DND-41 (cell line): ENCODE measurements at regions not wholly inside any gene's neighbourhood (a gene's known extent, or its start where the extent isn't known, plus 50 kb on each side); places are given as distances from the start of the nearest gene placed in this dataset.

Experiments
- ATAC-seq: fragments of 200-7000 bp; cut with Tn5 transposase; 3 replicates; pipeline ENCODE4 v1.9.1; 2021; ENCODE audit warnings: low read depth; ENCODE audit not compliant: insufficient read depth
- DNase-seq: peaks from one replicate; pipeline ENCODE4 v3.0.0-alpha.2; 2020
- H2AFZ ChIP-seq: 2 replicates; pipeline ENCODE4 v1.6.0; 2012; ENCODE audit warnings: low read depth, low read length
- H3K27ac ChIP-seq: 2 replicates; pipeline ENCODE4 v1.5.1; 2012; ENCODE audit warnings: low read length, inconsistent platforms
- H3K27me3 ChIP-seq: fragments of 200-600 bp; sonication (generic); 2 replicates; pipeline ENCODE4 v1.6.0; 2012; ENCODE audit warnings: low read length, mild to moderate bottlenecking, inconsistent platforms; ENCODE audit not compliant: insufficient read depth, poor library complexity
- H3K36me3 ChIP-seq: 2 replicates; pipeline ENCODE4 v1.5.1; 2012; ENCODE audit warnings: low read length, inconsistent platforms; ENCODE audit not compliant: insufficient read depth
- H3K4me1 ChIP-seq: 2 replicates; pipeline ENCODE4 v1.5.1; 2012; ENCODE audit warnings: mild to moderate bottlenecking, low read length; ENCODE audit not compliant: insufficient read depth
- H3K4me2 ChIP-seq: 2 replicates; pipeline ENCODE4 v1.6.0; 2012; ENCODE audit warnings: mild to moderate bottlenecking, moderate library complexity, low read length, inconsistent platforms; ENCODE audit not compliant: insufficient read depth
- H3K4me3 ChIP-seq, 2 experiments: fragments of 200-600 bp in 1 of 2; shearing (Covaris generic) in 1 of 2; 2 replicates each; pipeline ENCODE4 v1.5.1; 2012 to 2016; ENCODE audit warnings: inconsistent platforms in 2 of 2, low read length in 2 of 2, mild to moderate bottlenecking in 2 of 2, low read depth in 1 of 2, moderate library complexity in 1 of 2
- H3K79me2 ChIP-seq: 2 replicates; pipeline ENCODE4 v1.6.0; 2012; ENCODE audit warnings: low read length, inconsistent platforms; ENCODE audit not compliant: insufficient read depth
- H3K9ac ChIP-seq: 2 replicates; pipeline ENCODE4 v1.6.0; 2012; ENCODE audit warnings: low read depth, mild to moderate bottlenecking, inconsistent platforms, low read length, moderate library complexity
- H3K9me3 ChIP-seq: 2 replicates; pipeline ENCODE4 v1.5.1; 2012; ENCODE audit warnings: low read length, moderate library complexity, mild to moderate bottlenecking, inconsistent platforms; ENCODE audit not compliant: insufficient read depth, severe bottlenecking
- H4K20me1 ChIP-seq: 2 replicates; pipeline ENCODE4 v1.6.0; 2012; ENCODE audit warnings: low read length; ENCODE audit not compliant: insufficient read depth
- CTCF ChIP-seq: IDR thresholded peaks from 2 replicates; pipeline ENCODE4 v1.5.1; 2012; ENCODE audit warnings: borderline replicate concordance, low read length, moderate library complexity, mild to moderate bottlenecking; ENCODE audit not compliant: poor library complexity, severe bottlenecking; ENCODE audit errors: extremely low read depth
- EZH2 ChIP-seq: IDR thresholded peaks from 3 replicates; pipeline ENCODE4 v1.6.1; 2012; ENCODE audit warnings: borderline replicate concordance, low read depth, mild to moderate bottlenecking, moderate library complexity, low read length, inconsistent platforms; ENCODE audit not compliant: severe bottlenecking

DNA sequence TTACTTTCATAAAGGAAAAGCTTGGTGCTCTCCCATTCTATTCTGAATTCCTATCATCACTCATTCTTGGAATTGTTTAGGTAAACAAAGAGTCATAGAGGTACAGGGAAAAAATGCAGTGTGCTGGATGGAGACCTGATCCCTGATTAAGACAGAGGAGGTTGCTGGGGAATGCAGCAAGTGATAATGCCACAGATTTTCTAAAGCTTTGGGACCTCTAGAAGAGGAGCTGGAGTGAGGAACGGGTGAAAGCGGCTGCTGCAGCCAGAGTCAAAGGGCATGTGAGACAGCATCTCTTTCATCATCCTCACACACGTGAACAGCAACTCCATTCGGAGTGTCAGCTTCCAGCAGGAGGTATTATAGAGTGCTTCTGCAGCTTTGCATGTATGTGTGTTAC lies 54.9 kb upstream of the DIPK1A start:
- Histone ChIP-seq H3K27ac (no peak overlapping the region), H3K79me2 (no peaks in the 10 kb centered on the region), H3K4me2 (no peak overlapping the region), H3K9me3 (no peaks in the 10 kb centered on the region), H2AFZ (no peak overlapping the region), H3K27me3 (no peaks in the 10 kb centered on the region), H3K4me3 (no peak overlapping the region), H3K4me1 (peaks cover 2% of the 10 kb centered on the region; the same call in 1 of the 2 replicates), H4K20me1 (no peaks in the 10 kb centered on the region), H3K9ac (no peak overlapping the region), H3K36me3 (no peaks in the 10 kb centered on the region)
- DNase-seq, result no peak
- no peak for TF ChIP-seq EZH2
- TF ChIP-seq CTCF, result no peak
- ATAC-seq, result no peak

- 0 out of 2 replicates have a peak overlapping the region, but pooled peaks have one; percentile 23 for H3K9ac ChIP-seq
- DNase-seq (no peak), ATAC-seq (peak; percentile 86)
- no peaks in the 10 kb centered on the region for H3K36me3 ChIP-seq
- TF ChIP-seq EZH2 (no peak), CTCF (peak; percentile 95)
- H3K79me2 ChIP-seq, result peaks cover 10% of the 10 kb centered on the region
- H2AFZ ChIP-seq, result peak overlapping the region; percentile 46; the same call in 1 of the 2 replicates
- H3K4me3 ChIP-seq, result no peak overlapping the region
- H3K4me2 ChIP-seq, result peak overlapping the region; percentile 53
- H3K27me3 ChIP-seq, result no peaks in the 10 kb centered on the region
- peaks cover 45% of the 10 kb centered on the region for H3K4me1 ChIP-seq
- no peaks in the 10 kb centered on the region for H3K9me3 ChIP-seq
- H4K20me1 ChIP-seq, result no peaks in the 10 kb centered on the region
- peak overlapping the region; percentile 76 for H3K27ac ChIP-seq
Observed at GRCh38 chr1:93021539-93022134, 57.4 kb upstream of the MTF2 start.

DNA sequence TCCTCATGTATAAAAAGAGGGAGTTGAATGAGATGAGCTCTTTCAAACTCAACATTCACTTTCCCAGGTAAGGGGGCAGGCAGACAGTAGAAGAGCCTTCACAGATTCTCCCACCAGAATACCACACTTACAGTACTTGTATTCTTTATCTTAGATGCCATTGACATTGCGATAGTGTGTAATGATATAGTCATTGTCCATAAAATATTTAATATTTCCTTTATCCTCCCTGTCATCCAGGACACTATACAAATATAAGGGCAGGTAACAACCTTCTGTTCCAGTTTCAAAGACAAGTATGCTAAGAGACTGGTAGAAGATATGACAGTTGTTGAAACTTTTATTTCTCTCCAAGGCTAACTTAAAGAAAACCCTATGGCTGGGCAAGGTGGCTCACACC lies 56.5 kb upstream of the MTF2 start:
- Histone ChIP-seq H3K4me2 (no peak overlapping the region), H2AFZ (peak overlapping the region; percentile 46; the same call in 1 of the 2 replicates)

More for the DNA sequence above, 56.5 kb upstream of the MTF2 start:
- 0 out of 2 replicates have a peak overlapping the region, but pooled peaks have one; percentile 23 for H3K9ac ChIP-seq
- no peaks in the 10 kb centered on the region for H3K27me3 ChIP-seq
- no peak for DNase-seq
- no peak overlapping the region for H3K4me3 ChIP-seq
- H4K20me1 ChIP-seq, result no peaks in the 10 kb centered on the region
- H3K36me3 ChIP-seq, result no peaks in the 10 kb centered on the region
- H3K27ac ChIP-seq, result peak overlapping the region; percentile 76
- H3K9me3 ChIP-seq, result no peaks in the 10 kb centered on the region
- TF ChIP-seq CTCF, result no peak
- TF ChIP-seq EZH2, result no peak
- ATAC-seq, result no peak
- H3K79me2 ChIP-seq, result peaks cover 10% of the 10 kb centered on the region
- peaks cover 54% of the 10 kb centered on the region for H3K4me1 ChIP-seq
